ENCODE measurements at regions not wholly inside any gene's neighbourhood (a gene's known extent, or its start where the extent isn't known, plus 50 kb on each side); places are given as distances from the start of the nearest gene placed in this dataset.

GRCh38 chr11:45554230-45554967, 111.0 kb downstream of the CHST1 start:
- TF ChIP-seq EZH2 (IDR thresholded peaks at IDR 0.05), result no peak
- TF ChIP-seq, protein P1, sequence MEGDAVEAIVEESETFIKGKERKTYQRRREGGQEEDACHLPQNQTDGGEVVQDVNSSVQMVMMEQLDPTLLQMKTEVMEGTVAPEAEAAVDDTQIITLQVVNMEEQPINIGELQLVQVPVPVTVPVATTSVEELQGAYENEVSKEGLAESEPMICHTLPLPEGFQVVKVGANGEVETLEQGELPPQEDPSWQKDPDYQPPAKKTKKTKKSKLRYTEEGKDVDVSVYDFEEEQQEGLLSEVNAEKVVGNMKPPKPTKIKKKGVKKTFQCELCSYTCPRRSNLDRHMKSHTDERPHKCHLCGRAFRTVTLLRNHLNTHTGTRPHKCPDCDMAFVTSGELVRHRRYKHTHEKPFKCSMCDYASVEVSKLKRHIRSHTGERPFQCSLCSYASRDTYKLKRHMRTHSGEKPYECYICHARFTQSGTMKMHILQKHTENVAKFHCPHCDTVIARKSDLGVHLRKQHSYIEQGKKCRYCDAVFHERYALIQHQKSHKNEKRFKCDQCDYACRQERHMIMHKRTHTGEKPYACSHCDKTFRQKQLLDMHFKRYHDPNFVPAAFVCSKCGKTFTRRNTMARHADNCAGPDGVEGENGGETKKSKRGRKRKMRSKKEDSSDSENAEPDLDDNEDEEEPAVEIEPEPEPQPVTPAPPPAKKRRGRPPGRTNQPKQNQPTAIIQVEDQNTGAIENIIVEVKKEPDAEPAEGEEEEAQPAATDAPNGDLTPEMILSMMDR (IDR thresholded peaks at IDR 0.05), result no peak

All from neural progenitor cell (in vitro differentiated cells).